Muscle layer of duodenum (tissue), 2 donors: ENCODE measurements at regions not wholly inside any gene's neighbourhood (a gene's known extent, or its start where the extent isn't known, plus 50 kb on each side); places are given as distances from the start of the nearest gene placed in this dataset.

Source experiments
- H3K27ac ChIP-seq: one replicate; pipeline ENCODE4 v1.7.0; 2013; ENCODE audit warnings: mild to moderate bottlenecking, low read length
- H3K27me3 ChIP-seq: one replicate; pipeline ENCODE4 v1.7.0; 2013; ENCODE audit warnings: low read depth, mild to moderate bottlenecking, control low read depth, low read length
- H3K36me3 ChIP-seq, 2 donors: one replicate each; pipeline ENCODE4 v1.7.0; 2013; ENCODE audit warnings: low read length in 2 of 2, control low read depth in 1 of 2, mild to moderate bottlenecking in 1 of 2; ENCODE audit not compliant: insufficient read depth in 2 of 2, control insufficient read depth in 1 of 2
- H3K4me1 ChIP-seq, 2 donors: one replicate each; pipeline ENCODE4 v1.7.0; 2013; ENCODE audit warnings: low read length in 2 of 2, mild to moderate bottlenecking in 2 of 2, control low read depth in 1 of 2, moderate library complexity in 1 of 2; ENCODE audit not compliant: insufficient read depth in 2 of 2, control insufficient read depth in 1 of 2
- H3K4me3 ChIP-seq, 2 donors: one replicate each; pipeline ENCODE4 v1.7.0; 2013; ENCODE audit warnings: low read length in 2 of 2, low read depth in 1 of 2, mild to moderate bottlenecking in 1 of 2
- H3K9me3 ChIP-seq, 2 donors: one replicate each; pipeline ENCODE4 v1.7.0; 2013; ENCODE audit warnings: low read length in 2 of 2, control low read depth in 1 of 2, mild to moderate bottlenecking in 1 of 2; ENCODE audit not compliant: control insufficient read depth in 1 of 2
- donor health status: healthy.

GRCh38 chrX:13094828-13095341 is 50.5 kb upstream of the FAM9C start:
- Histone ChIP-seq H3K4me1 (peaks cover 0 to 2% of the 10 kb centered on the region in 2 donors), H3K27ac (no peak overlapping the region), H3K36me3 (no peaks in the 10 kb centered on the region), H3K27me3 (no peaks in the 10 kb centered on the region), H3K9me3 (no peaks in the 10 kb centered on the region), H3K4me3 (no peak overlapping the region)

- Histone ChIP-seq H3K27ac (no peak overlapping the region), H3K4me3 (no peak overlapping the region), H3K4me1 (peaks cover 0 to 2% of the 10 kb centered on the region in 2 donors), H3K9me3 (no peaks in the 10 kb centered on the region), H3K27me3 (no peaks in the 10 kb centered on the region), H3K36me3 (no peaks in the 10 kb centered on the region)
Observed at GRCh38 chrX:13094374-13094773, 50.0 kb upstream of the FAM9C start.
